Urinary bladder (tissue), 3 donors: ENCODE measurements at regions not wholly inside any gene's neighbourhood (a gene's known extent, or its start where the extent isn't known, plus 50 kb on each side); places are given as distances from the start of the nearest gene placed in this dataset.
"Not testable (repeated sequence)": the region's sequence is repeated elsewhere in the genome, so short reads cannot be mapped to it uniquely, and the experiment has no call there.

Source experiments
- DNase-seq: peaks from one replicate; pipeline ENCODE4 v3.0.0-alpha.2; 2015; ENCODE audit errors: extremely low spot score
- H3K27ac ChIP-seq: one replicate; pipeline ENCODE4 v1.5.1; 2013; ENCODE audit warnings: low read depth, mild to moderate bottlenecking, moderate library complexity
- H3K36me3 ChIP-seq: one replicate; pipeline ENCODE4 v1.6.1; 2013; ENCODE audit warnings: mild to moderate bottlenecking, moderate library complexity; ENCODE audit not compliant: insufficient read depth
- H3K4me1 ChIP-seq: one replicate; pipeline ENCODE4 v1.6.1; 2013; ENCODE audit warnings: mild to moderate bottlenecking, moderate library complexity; ENCODE audit not compliant: insufficient read depth
- H3K4me3 ChIP-seq: one replicate; pipeline ENCODE4 v1.5.1; 2013; ENCODE audit warnings: low read depth, low read length
- whole genome bisulfite sequencing: extraction: QIAGEN DNeasy Blood & Tissue Kit; methylation state at CpG from one replicate; pipeline ENCODE4 v1.1.7; 2013; 5-methylcytosine and 5-hydroxymethylcytosine counted together
- donor health status: healthy with polysubstance abuse.
- donor health status: healthy.

GRCh38 chr4:27668001-27668400 is 807.4 kb downstream of the STIM2 start:
- Histone ChIP-seq H3K4me3 (no peak overlapping the region), H3K4me1 (no peaks in the 10 kb centered on the region), H3K36me3 (no peaks in the 10 kb centered on the region), H3K27ac (no peak overlapping the region)
- no peak for DNase-seq
- 93% methylated on average over 3 of the region's 3 CpGs for WGBS

GRCh38 chr4:27678027-27678426 is 817.4 kb downstream of the STIM2 start:
- H3K4me1 ChIP-seq = no peaks in the 10 kb centered on the region
- no peak overlapping the region for H3K4me3 ChIP-seq
- DNase-seq = no peak
- H3K27ac ChIP-seq = no peak overlapping the region
- 83% methylated on average over 1 of the region's 1 CpG for WGBS
- no peaks in the 10 kb centered on the region for H3K36me3 ChIP-seq

DNA sequence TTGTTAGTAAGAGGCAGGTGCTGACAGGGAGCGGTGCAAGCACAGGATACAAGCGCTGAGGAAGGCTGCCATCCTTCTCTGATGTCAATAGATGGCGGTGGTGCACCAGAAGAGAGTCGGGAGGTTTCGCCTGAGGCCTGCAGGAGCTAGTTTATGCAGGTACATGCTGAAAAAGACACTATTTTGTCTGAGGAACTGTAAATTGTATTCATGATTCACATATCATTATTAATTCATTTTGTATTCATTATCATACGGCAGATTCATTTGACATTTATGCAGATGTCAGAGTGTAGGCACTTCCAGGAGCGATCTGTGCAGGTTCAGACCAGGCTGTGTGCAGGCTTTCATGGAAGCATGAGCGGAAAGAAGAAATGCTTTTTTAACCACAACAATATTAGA is 824.0 kb downstream of the STIM2 start:
- Histone ChIP-seq H3K4me1 (no peaks in the 10 kb centered on the region), H3K36me3 (no peaks in the 10 kb centered on the region), H3K27ac (no peak overlapping the region), H3K4me3 (no peak overlapping the region)
- DNase-seq = no peak
- WGBS = 30% methylated on average over 8 of the region's 8 CpGs

- no peak for DNase-seq
- Histone ChIP-seq H3K36me3 (no peaks in the 10 kb centered on the region), H3K4me3 (no peak overlapping the region), H3K4me1 (no peaks in the 10 kb centered on the region), H3K27ac (no peak overlapping the region)
- 36% methylated on average over 1 of the region's 1 CpG for WGBS
Measured at GRCh38 chr4:27685091-27685490, 824.5 kb downstream of the STIM2 start.

DNA sequence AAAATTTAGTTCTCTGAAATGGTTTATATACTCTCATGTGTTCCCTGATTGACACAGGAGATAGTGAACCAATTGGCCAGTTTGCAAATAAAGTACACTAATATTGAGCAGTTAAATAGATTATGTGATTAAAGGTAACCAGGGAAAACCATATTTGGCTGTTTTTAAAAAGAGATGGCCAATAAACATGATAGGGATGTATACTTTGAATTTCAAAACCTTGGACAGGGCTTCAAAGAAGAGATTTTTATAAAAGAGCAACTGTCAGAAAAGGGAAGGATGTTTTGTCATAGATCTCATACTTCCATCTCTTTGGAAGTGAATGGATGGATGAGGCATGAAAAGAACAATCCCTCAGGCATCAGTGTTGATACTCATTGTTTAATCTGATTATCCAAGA is 825.3 kb downstream of the STIM2 start:
- Histone ChIP-seq H3K4me3 (no peak overlapping the region), H3K4me1 (no peaks in the 10 kb centered on the region), H3K27ac (no peak overlapping the region), H3K36me3 (no peaks in the 10 kb centered on the region)
- no peak for DNase-seq

- WGBS = 47% methylated on average over 6 of the region's 6 CpGs
- Histone ChIP-seq H3K27ac (no peak overlapping the region), H3K36me3 (no peaks in the 10 kb centered on the region), H3K4me3 (no peak overlapping the region), H3K4me1 (no peaks in the 10 kb centered on the region)
- DNase-seq = no peak
Measured at GRCh38 chr4:27692158-27692557, 831.5 kb downstream of the STIM2 start.

GRCh38 chr4:27692868-27693634 is 832.4 kb downstream of the STIM2 start:
- H3K36me3 ChIP-seq = no peaks in the 10 kb centered on the region
- no peak overlapping the region for H3K4me3 ChIP-seq
- WGBS = 77% methylated on average over 6 of the region's 6 CpGs
- DNase-seq = no peak
- no peaks in the 10 kb centered on the region for H3K4me1 ChIP-seq
- H3K27ac ChIP-seq = no peak overlapping the region

- 95% methylated on average over 8 of the region's 8 CpGs for WGBS
- H3K36me3 ChIP-seq, H3K4me1 ChIP-seq, DNase-seq, H3K27ac ChIP-seq, H3K4me3 ChIP-seq: not testable (repeated sequence)
Measured at GRCh38 chr4:27696257-27696656, 835.6 kb downstream of the STIM2 start.

- 27% methylated on average over 3 of the region's 3 CpGs for WGBS
- Histone ChIP-seq H3K4me1 (no peaks in the 10 kb centered on the region), H3K36me3 (no peaks in the 10 kb centered on the region), H3K27ac (no peak overlapping the region), H3K4me3 (no peak overlapping the region)
- DNase-seq = no peak
Measured at GRCh38 chr4:27701606-27702005, 841.0 kb downstream of the STIM2 start.

DNA sequence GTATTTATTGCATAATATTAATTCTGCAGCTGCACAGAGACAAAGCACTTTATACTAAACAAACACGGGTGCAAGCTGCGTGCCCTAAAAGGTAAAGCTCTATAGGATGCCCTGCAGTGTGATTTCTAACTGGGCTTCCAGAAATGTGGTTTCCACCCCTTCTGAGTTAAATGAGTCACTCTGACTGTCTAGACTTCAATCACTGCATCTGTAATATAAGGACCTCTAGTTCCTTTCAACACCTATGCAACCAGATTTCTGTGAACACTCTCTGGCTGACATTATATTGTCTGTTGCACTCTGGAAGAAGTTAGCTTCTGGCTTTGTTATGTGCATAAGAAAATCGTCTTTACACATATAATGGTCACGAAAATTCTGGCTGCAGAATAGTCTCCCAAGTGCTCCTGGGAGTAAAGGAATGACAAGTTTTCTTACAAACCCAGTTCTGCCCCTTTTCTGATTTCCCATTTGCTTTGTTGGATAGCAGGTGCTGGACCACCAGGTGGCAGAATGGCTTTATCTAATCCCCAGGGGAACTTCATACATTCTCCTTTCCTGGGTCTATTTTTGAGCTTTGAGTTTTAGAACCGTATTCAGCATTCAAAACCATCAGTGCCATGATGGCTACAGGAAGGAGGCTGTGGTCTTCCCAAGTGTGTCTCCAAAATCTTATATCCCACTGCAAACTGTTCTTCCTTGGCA is 842.2 kb downstream of the STIM2 start:
- no peak overlapping the region for H3K27ac ChIP-seq
- H3K36me3 ChIP-seq = no peaks in the 10 kb centered on the region
- no peak for DNase-seq
- H3K4me1 ChIP-seq = no peaks in the 10 kb centered on the region
- WGBS = 45% methylated on average over 5 of the region's 5 CpGs
- no peak overlapping the region for H3K4me3 ChIP-seq

DNA sequence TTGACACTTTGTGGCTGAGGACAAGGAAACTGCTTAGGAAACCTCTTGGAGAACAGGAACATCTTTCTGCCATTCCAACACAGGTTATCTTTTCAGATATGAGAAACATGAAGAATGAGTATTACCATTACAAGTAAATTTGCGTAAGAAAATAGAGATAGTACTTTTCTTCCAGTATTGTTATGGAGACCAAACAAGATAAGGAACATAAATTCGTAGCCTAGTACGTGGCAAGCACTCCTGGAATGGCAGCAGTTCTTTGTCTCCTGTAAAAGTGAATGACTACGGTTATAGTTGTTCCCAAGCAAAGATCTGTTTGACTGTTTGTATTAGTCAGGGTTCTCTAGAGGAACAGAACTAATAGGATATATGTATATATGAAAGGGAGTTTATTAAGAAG is 843.1 kb downstream of the STIM2 start:
- no peak overlapping the region for H3K27ac ChIP-seq
- H3K4me1 ChIP-seq = no peaks in the 10 kb centered on the region
- no peak for DNase-seq
- no peak overlapping the region for H3K4me3 ChIP-seq
- 84% methylated on average over 4 of the region's 4 CpGs for WGBS
- no peaks in the 10 kb centered on the region for H3K36me3 ChIP-seq

GRCh38 chr4:27711041-27711440 is 850.4 kb downstream of the STIM2 start:
- WGBS = 88% methylated on average over 3 of the region's 3 CpGs
- Histone ChIP-seq H3K27ac (no peak overlapping the region), H3K36me3 (no peaks in the 10 kb centered on the region), H3K4me3 (no peak overlapping the region), H3K4me1 (no peaks in the 10 kb centered on the region)
- DNase-seq = no peak

DNA sequence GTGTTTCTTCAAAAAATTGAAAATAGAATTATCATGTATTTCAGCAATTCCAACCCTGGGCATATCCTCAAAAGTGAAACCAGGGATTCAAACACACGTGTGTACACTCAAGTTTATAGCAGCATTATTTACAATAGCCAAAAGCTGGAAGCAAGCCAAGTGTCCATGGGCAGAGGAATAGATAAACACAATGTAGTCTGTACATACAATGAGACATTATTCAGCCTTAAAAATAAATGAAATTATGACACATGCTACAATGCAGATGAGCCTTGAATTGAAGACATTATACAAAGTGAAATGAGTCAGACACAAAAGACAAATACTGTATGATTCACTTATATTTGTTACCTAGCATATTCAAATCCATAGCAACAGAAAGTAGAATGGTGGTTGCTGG is 853.4 kb downstream of the STIM2 start:
- Histone ChIP-seq H3K27ac (no peak overlapping the region), H3K4me3 (no peak overlapping the region), H3K36me3 (no peaks in the 10 kb centered on the region), H3K4me1 (no peaks in the 10 kb centered on the region)
- WGBS = 32% methylated on average over 1 of the region's 1 CpG
- no peak for DNase-seq

DNA sequence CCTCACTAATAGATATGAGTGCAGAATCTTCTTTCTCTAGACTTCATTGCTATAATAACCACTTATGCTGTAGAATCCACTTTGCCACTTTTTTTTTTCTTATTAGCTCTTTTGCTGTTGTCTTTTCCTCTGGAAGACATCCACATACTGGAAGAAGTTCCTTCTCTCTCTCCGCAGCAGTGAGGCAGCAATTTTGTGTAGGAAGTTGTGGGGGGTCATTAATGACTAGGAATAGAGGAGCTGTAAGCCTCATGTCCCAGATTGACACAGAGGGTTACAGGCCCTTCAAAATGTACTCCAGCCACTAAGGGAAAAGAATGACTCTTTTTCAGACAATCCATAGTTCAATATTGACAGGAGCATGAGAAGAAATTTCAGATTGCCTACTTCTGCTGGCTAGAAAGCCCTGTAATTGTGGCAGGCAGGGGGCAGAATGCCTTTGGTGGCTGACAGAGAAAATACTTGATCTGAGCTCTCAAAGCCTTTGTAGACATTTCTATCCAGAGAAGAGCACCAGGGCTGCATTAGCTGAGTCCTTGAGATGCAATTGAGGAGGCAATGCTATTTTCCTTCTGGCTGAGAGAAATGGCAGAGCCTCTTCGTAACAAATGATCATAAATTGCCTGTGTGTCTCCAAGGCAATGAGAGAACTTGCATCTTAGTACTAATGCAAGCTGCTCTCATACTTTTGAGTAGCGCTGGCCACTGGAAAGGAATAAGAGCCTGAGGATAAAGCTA is 856.2 kb downstream of the STIM2 start:
- H3K36me3 ChIP-seq = no peaks in the 10 kb centered on the region
- no peak overlapping the region for H3K27ac ChIP-seq
- H3K4me1 ChIP-seq = no peaks in the 10 kb centered on the region
- no peak overlapping the region for H3K4me3 ChIP-seq
- 49% methylated on average over 3 of the region's 3 CpGs for WGBS
- no peak for DNase-seq
